Peyer's patch (tissue), 4 donors: ENCODE measurements at regions not wholly inside any gene's neighbourhood (a gene's known extent, or its start where the extent isn't known, plus 50 kb on each side); places are given as distances from the start of the nearest gene placed in this dataset.

ENCODE experiments used
- CTCF ChIP-seq, 6 experiments: fragments of 450-650 bp in 4 of 6; fragments of 200-600 bp in 2 of 6; sonication (generic) in 1 of 6; IDR thresholded peaks; one replicate each; pipeline ENCODE4 v1.5.1; 2017 to 2019; ENCODE audit warnings: antibody characterized with exemption in 6 of 6, mild to moderate bottlenecking in 3 of 6, moderate library complexity in 1 of 6
- POLR2A ChIP-seq, 2 donors: fragments of 450-650 bp; IDR thresholded peaks; one replicate each; pipeline ENCODE4 v1.5.1; 2017; ENCODE audit warnings: antibody characterized with exemption in 2 of 2, mild to moderate bottlenecking in 2 of 2, moderate library complexity in 2 of 2

DNA sequence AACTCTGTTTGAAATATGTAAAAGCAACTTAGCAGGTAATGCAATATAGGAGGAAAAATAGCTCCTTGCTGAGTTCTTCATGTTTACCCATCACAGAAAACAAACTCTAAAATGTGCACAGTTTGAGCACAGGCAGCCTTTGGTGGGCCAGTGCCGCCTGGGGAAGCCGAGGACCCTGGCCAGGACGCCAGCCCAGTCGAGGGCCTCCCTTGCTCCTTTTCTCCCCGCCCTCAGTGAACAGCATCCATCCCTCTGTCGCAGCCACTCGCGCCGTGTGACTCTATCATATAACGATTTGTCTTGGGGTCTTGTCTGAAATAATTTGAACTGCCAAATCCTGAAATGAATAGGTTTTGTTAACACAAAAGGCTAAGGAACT lies 286.7 kb upstream of the IRX4 start:
- TF ChIP-seq CTCF (IDR thresholded peaks at IDR 0.05) (no peak), POLR2A (IDR thresholded peaks at IDR 0.05) (no peak)
